ENCODE measurements at regions not wholly inside any gene's neighbourhood (a gene's known extent, or its start where the extent isn't known, plus 50 kb on each side); places are given as distances from the start of the nearest gene placed in this dataset.

DNA sequence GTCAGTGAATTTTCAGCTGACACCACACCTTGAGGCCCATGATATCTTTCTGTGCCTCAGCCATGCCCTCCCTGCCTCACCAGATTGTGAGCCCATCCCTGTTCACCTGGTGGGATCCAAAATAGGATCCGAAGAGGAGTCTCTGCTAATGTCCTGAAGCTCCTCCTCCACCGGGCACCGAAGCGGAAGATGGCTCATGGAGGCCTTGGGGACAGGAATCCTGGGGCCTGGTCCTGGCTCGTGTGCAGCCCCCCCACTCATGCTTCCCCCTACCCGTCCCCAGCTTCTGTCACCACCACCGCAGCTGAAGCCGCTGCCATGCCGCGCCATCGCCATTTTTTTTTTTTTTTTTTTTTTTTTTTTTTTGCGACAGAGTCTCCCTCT, 1683.4 kb downstream of the TP53TG3F start:
- H3K4me3 ChIP-seq (ENCODE audit: low read length), result no peak overlapping the region
- TF ChIP-seq, protein P1, sequence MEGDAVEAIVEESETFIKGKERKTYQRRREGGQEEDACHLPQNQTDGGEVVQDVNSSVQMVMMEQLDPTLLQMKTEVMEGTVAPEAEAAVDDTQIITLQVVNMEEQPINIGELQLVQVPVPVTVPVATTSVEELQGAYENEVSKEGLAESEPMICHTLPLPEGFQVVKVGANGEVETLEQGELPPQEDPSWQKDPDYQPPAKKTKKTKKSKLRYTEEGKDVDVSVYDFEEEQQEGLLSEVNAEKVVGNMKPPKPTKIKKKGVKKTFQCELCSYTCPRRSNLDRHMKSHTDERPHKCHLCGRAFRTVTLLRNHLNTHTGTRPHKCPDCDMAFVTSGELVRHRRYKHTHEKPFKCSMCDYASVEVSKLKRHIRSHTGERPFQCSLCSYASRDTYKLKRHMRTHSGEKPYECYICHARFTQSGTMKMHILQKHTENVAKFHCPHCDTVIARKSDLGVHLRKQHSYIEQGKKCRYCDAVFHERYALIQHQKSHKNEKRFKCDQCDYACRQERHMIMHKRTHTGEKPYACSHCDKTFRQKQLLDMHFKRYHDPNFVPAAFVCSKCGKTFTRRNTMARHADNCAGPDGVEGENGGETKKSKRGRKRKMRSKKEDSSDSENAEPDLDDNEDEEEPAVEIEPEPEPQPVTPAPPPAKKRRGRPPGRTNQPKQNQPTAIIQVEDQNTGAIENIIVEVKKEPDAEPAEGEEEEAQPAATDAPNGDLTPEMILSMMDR (IDR thresholded peaks at IDR 0.05; ENCODE audit: insufficient read depth, low read depth, low read length, missing control alignments), result no peak
- no peak for DNase-seq (ENCODE audit: low read depth)

DNA sequence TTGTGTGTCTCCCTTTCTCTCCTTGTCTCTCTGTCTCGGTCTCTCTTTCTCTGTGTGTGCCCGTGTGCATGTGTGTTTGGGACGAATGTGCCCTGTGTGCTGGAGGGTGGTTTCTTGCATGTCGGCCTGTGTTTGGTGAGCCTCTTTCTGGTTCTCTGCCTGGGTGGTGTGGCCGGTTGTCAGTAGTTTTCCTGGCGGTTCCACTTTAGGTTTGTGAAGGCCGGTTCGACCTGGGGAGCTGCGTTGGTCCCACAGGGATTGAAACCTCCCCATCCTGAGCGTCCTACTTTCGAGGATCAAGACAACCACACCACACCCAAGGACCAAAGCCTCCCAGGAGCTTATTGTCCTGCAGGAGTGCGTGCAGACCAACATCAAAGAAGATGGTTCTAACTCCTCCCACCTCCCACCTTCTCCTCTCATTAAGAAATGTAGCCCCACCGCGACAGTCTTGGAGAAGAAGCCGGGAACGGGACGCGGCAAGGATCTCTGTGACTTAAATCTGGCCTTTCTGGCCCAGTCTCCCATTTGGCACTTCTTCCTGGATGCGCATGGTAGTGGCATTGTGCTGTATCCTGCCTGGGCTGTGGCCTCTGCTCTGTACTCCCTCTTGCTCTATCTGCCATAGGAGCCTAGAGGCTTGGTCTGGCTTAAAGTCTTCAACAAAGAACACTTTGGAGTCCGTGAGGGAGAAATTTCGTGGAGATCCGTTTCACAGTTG, 1685.0 kb downstream of the TP53TG3F start:
- TF ChIP-seq, protein P1 (IDR thresholded peaks at IDR 0.05; ENCODE audit: insufficient read depth, low read depth, low read length, missing control alignments), result no peak
- H3K4me3 ChIP-seq (ENCODE audit: low read length), result no peak overlapping the region
- DNase-seq (ENCODE audit: low read depth), result no peak

DNA sequence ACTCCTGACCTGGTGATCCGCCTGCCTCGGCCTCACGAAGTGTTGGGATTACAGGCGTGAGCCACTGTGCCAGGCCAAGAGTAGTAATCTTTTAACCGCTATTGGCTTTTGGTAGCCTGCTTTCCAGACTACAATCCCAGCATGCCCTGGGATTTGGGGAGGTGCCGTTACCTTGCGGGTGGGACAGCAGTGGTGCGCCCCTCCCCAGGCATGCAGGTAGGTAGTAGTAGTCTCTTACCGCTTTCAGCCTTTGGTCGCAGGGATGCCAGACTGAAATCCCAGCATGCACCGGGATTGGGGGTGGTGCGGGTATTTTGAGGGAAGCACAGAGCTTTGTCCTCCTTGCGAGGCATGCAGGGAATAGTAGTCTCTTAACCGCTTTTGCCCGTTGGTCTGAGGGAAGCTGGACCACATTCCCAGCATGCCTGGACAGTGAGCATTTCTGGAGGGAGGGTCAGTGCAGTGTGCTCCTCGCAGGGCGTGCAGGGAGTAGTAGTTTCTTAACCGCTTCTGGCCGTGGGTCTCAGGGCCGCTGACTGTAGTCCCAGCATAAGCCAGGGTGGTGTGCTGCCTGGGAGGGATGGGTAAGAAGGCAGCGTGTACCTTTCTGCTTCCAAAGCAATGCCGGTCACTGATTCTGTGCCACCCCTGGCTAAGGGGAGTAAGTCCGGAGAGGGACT, 1686.8 kb downstream of the TP53TG3F start:
- no peak for DNase-seq (ENCODE audit: low read depth)
- TF ChIP-seq, protein P1 (IDR thresholded peaks at IDR 0.05; ENCODE audit: insufficient read depth, low read depth, low read length, missing control alignments), result no peak
- H3K4me3 ChIP-seq (ENCODE audit: low read length), result no peak overlapping the region

DNA sequence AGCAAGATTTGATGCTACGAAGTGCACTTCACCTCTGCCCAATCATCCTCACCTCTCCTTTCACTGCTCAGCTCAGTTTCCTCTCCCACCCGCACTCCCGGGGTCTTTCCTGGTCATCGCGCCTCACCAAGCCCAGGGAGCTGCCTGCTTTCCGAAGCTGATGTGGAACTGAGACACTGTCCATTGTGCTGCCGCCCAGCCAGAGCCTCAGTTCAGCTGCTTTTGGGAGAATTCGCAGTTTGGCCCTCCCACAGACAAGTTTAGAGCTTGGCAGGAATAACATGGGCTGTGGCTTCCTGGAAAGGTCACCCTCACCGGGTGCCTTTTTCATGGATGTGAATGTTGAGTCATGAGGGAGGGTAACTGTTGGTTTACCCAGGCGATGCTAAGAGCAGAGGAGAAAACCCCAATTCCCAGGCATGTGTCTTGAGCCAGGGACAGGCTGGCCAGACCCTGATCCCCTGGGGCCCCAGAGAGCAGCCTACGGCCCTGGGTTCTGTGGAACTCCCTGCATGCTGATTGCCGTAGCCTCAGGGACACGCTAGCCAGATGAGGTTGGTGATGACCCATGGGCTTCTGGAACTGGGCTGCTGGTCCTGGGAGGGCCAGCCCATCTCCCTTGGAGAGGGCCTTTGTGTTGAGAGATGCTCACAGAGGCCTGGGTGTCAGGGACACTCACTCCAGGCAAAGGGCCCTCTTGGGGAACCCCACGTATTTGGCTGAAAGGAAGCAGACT, 1687.5 kb downstream of the TP53TG3F start:
- no peak for DNase-seq (ENCODE audit: low read depth)
- no peak overlapping the region for H3K4me3 ChIP-seq (ENCODE audit: low read length)
- TF ChIP-seq, protein P1 (IDR thresholded peaks at IDR 0.05; ENCODE audit: insufficient read depth, low read depth, low read length, missing control alignments), result no peak

DNA sequence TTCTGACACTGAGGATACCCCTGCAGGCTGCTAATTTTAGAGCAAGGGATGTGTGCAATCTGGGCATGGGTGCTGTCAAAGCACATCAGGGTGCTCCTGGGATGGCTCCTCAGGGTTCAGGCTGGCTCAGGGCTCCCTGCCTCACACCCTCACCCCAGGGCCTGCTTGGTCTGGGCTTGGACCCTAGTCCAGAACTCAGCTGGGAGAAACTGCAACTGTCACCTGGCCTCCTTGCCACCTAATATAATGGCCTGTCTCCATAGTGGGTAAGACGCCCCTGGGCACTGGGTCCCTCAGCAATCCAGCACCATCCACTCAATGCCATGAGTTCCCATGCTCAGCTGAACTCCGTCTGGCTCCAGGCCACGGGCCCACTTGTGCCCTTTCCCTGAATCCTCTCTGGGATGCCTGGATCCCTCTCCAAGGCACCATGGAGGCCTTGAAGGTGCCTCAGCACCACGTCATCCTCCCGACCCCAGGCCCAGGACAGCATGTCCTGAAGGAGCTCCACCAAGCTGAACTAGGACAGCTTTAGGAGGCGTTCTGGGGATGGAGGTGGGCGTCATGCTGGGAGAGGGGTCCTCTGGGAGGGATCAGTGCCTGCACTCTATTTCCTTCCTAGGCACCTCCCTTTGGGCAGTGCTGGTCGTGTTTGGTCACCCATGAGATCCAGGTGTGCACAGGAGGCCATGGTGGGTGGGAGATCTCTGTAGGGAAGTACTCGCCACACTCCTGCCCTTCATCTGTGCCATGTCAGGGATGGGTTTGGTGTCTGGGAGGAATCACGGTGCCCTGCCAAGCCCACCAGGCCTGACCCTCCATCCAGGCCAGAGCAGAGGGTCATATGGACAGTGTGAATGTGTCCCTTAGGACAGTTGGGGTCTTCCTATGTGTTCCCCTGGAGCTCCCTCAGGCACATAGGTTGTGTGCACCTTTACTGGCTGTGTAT, 1688.4 kb downstream of the TP53TG3F start:
- no peak for DNase-seq (ENCODE audit: low read depth)
- no peak overlapping the region for H3K4me3 ChIP-seq (ENCODE audit: low read length)
- TF ChIP-seq, protein P1 (IDR thresholded peaks at IDR 0.05; ENCODE audit: insufficient read depth, low read depth, low read length, missing control alignments), result no peak

DNA sequence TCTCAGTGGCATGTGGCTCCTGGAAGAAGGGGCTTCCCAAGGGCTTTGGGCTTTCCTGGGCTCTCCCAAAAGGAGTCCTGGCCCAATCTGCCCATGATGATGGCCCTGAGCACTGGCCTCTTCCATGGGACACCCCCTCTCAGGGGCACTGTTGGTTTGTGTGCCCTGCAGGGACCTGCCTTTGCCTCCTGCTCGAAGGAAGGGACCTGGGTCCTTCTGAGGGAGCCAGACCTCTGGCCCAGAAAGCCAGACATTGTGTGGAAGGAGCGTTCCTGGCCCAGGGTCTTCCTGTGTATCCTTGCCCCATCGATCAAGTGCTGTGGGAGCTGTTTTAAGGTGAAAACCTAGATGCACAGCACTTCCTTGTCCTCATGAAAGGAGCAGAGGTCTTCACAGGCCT, 1689.3 kb downstream of the TP53TG3F start:
- no peak overlapping the region for H3K4me3 ChIP-seq (ENCODE audit: low read length)
- no peak for DNase-seq (ENCODE audit: low read depth)
- TF ChIP-seq, protein P1 (IDR thresholded peaks at IDR 0.05; ENCODE audit: insufficient read depth, low read depth, low read length, missing control alignments), result no peak
